IMR-90 (cell line): ENCODE measurements at regions not wholly inside any gene's neighbourhood (a gene's known extent, or its start where the extent isn't known, plus 50 kb on each side); places are given as distances from the start of the nearest gene placed in this dataset.

Experiments used
- ATAC-seq: fragments of 200-7000 bp; cut with Tn5 transposase; 2 replicates; pipeline ENCODE4 v1.9.1; 2020; ENCODE audit warnings: low read depth, mild to moderate bottlenecking, moderate library complexity
- BruUV-seq: library from RNA; stranded (reverse); fragments of 400-500 nt; replicated peaks from 2 replicates; lab custom pipeline; 2021; lab: Mats Ljungman, UMichigan
- CTCF ChIA-PET: fragments of 300-600 bp; formaldehyde crosslinking; extraction: SDS; loops from one replicate; lab custom pipeline; 2021; ENCODE audit warnings: antibody characterized with exemption; lab: Yijun Ruan, JAX
- POLR2A ChIA-PET: fragments of 300-600 bp; sonication (Branson Sonifier 250); formaldehyde crosslinking; loops from one replicate; lab custom pipeline; 2022; ENCODE audit warnings: antibody characterized with exemption; ENCODE audit not compliant: unreplicated experiment; lab: Charles Lee
- DNase-seq: peaks from one replicate; pipeline ENCODE4 v3.0.0; 2013
- H2AFZ ChIP-seq: replicated peaks from 2 replicates; pipeline ENCODE3; 2013; ENCODE audit warnings: low read length, mild to moderate bottlenecking; ENCODE audit not compliant: poor library complexity
- H2AK5ac ChIP-seq: 2 replicates; pipeline ENCODE4 v1.6.1; 2013; ENCODE audit warnings: low read depth, low read length, inconsistent platforms
- H2AK9ac ChIP-seq: replicated peaks from 2 replicates; pipeline ENCODE3; 2013; ENCODE audit warnings: mild to moderate bottlenecking, low read depth, low read length, moderate library complexity; ENCODE audit not compliant: poor library complexity
- H2BK120ac ChIP-seq: 2 replicates; pipeline ENCODE4 v1.6.1; 2013; ENCODE audit warnings: low read depth, low read length, inconsistent platforms
- H2BK15ac ChIP-seq: 3 replicates; pipeline ENCODE4 v1.6.1; 2013; ENCODE audit warnings: low read depth, low read length, inconsistent platforms
- H2BK20ac ChIP-seq: 2 replicates; pipeline ENCODE4 v1.6.1; 2013; ENCODE audit warnings: low read depth, mild to moderate bottlenecking, inconsistent platforms, low read length, moderate library complexity
- H2BK5ac ChIP-seq: 2 replicates; pipeline ENCODE4 v1.6.1; 2013; ENCODE audit warnings: mild to moderate bottlenecking, low read depth, low read length, inconsistent platforms; ENCODE audit not compliant: poor library complexity, severe bottlenecking
- H3K14ac ChIP-seq: replicated peaks from 2 replicates; pipeline ENCODE4 v1.6.1; 2013; ENCODE audit warnings: low read depth, low read length, inconsistent platforms
- H3K18ac ChIP-seq: 2 replicates; pipeline ENCODE4 v1.6.1; 2013; ENCODE audit warnings: low read depth, low read length, control low read depth
- H3K23ac ChIP-seq: 2 replicates; pipeline ENCODE4 v1.6.1; 2013; ENCODE audit warnings: low read depth, low read length, inconsistent platforms
- H3K27ac ChIP-seq: 2 replicates; pipeline ENCODE4 v1.5.1; 2013; ENCODE audit warnings: mild to moderate bottlenecking, control low read depth, low read length; ENCODE audit not compliant: insufficient read depth
- H3K27me3 ChIP-seq: 2 replicates; pipeline ENCODE4 v1.6.1; 2013; ENCODE audit warnings: low read length; ENCODE audit not compliant: control insufficient read depth, insufficient read depth
- H3K36me3 ChIP-seq: 2 replicates; pipeline ENCODE4 v1.6.1; 2013; ENCODE audit warnings: low read length, mixed read lengths; ENCODE audit not compliant: control insufficient read depth, insufficient read depth
- H3K4ac ChIP-seq: 2 replicates; pipeline ENCODE4 v1.6.1; 2013; ENCODE audit warnings: low read depth, low read length, inconsistent platforms
- H3K4me1 ChIP-seq: 2 replicates; pipeline ENCODE4 v1.6.1; 2013; ENCODE audit warnings: low read length, mixed read lengths; ENCODE audit not compliant: control insufficient read depth, insufficient read depth
- H3K4me2 ChIP-seq: 2 replicates; pipeline ENCODE4 v1.6.1; 2013; ENCODE audit warnings: low read depth, mild to moderate bottlenecking, control low read depth, low read length, moderate library complexity
- H3K4me3 ChIP-seq: 2 replicates; pipeline ENCODE4 v1.5.1; 2013; ENCODE audit warnings: low read depth, mild to moderate bottlenecking, control low read depth, low read length, moderate library complexity; ENCODE audit not compliant: insufficient read depth
- H3K56ac ChIP-seq: 2 replicates; pipeline ENCODE4 v1.6.1; 2013; ENCODE audit warnings: low read length, inconsistent platforms; ENCODE audit not compliant: insufficient read depth; ENCODE audit errors: extremely low read depth
- H3K79me1 ChIP-seq, 2 experiments: 2 replicates each; pipeline ENCODE4 v1.6.1; 2013; ENCODE audit warnings: low read length in 2 of 2, inconsistent platforms in 1 of 2, low read depth in 1 of 2
- H3K9ac ChIP-seq: 2 replicates; pipeline ENCODE4 v1.6.1; 2013; ENCODE audit warnings: low read depth, low read length, control low read depth
- H3K9me1 ChIP-seq: 2 replicates; pipeline ENCODE4 v1.6.1; 2013; ENCODE audit warnings: low read length, inconsistent platforms; ENCODE audit not compliant: insufficient read depth
- H3K9me3 ChIP-seq: 2 replicates; pipeline ENCODE4 v1.6.1; 2013; ENCODE audit warnings: low read length; ENCODE audit not compliant: control insufficient read depth, insufficient read depth
- H4K20me1 ChIP-seq: 2 replicates; pipeline ENCODE4 v1.6.1; 2013; ENCODE audit warnings: low read length, inconsistent platforms; ENCODE audit not compliant: insufficient read depth
- H4K5ac ChIP-seq: 2 replicates; pipeline ENCODE4 v1.6.1; 2013; ENCODE audit warnings: mild to moderate bottlenecking, low read depth, low read length, control low read depth
- H4K8ac ChIP-seq, 2 experiments: 2 replicates each; pipeline ENCODE4 v1.6.1; 2013; ENCODE audit warnings: low read depth in 2 of 2, low read length in 2 of 2, control low read depth in 1 of 2, inconsistent platforms in 1 of 2
- H4K91ac ChIP-seq: 2 replicates; pipeline ENCODE4 v1.6.1; 2013; ENCODE audit warnings: low read depth, low read length, inconsistent platforms; ENCODE audit not compliant: insufficient read depth
- CEBPB ChIP-seq: IDR thresholded peaks from 2 replicates; pipeline ENCODE4 v1.6.1; 2012; ENCODE audit warnings: low read depth, low read length, improper control_type of control experiment
- MAFK ChIP-seq: IDR thresholded peaks from 2 replicates; pipeline ENCODE4 v1.6.1; 2012; ENCODE audit warnings: low read depth, low read length, improper control_type of control experiment
- POLR2A ChIP-seq: IDR thresholded peaks from 2 replicates; pipeline ENCODE4 v1.6.1; 2012; ENCODE audit warnings: mild to moderate bottlenecking, low read depth, low read length
- WGBS, 2 experiments: methylation state at CpG; one replicate each; pipeline versions ENCODE4 v1.1.5 to v1.1.7; 2013; ENCODE audit warnings: missing lambda C conversion rate in 2 of 2; ENCODE audit not compliant: insufficient read length in 1 of 2; ENCODE audit errors: extremely low coverage in 2 of 2; 5-methylcytosine and 5-hydroxymethylcytosine counted together
- dilution Hi-C: fragments of 300-500 bp; cut with HindIII; formaldehyde crosslinking; loops from one replicate; pipeline ENCODE4 v1.14.3; 2018; ENCODE audit warnings: low sequenced_read_pairs; ENCODE audit not compliant: unreplicated experiment
- in situ Hi-C: fragments of 300-500 bp; cut with MboI; formaldehyde crosslinking; loops from 3 replicates; pipeline ENCODE4 v1.14.3; 2019; ENCODE audit warnings: low sequenced_read_pairs, inconsistent platforms, mixed read lengths
- intact Hi-C: fragments of 100-400 bp; cut with micrococcal nuclease; formaldehyde crosslinking; loops from 2 replicates; pipeline ENCODE4 v1.10.0; 2022
- TF ChIP-seq, protein P1 (sequence below): fragments of 150-350 bp; IDR thresholded peaks from 2 replicates; pipeline ENCODE4 v1.6.1; 2016; ENCODE audit warnings: low read depth, mild to moderate bottlenecking, low read length, moderate library complexity, borderline replicate concordance

DNA sequence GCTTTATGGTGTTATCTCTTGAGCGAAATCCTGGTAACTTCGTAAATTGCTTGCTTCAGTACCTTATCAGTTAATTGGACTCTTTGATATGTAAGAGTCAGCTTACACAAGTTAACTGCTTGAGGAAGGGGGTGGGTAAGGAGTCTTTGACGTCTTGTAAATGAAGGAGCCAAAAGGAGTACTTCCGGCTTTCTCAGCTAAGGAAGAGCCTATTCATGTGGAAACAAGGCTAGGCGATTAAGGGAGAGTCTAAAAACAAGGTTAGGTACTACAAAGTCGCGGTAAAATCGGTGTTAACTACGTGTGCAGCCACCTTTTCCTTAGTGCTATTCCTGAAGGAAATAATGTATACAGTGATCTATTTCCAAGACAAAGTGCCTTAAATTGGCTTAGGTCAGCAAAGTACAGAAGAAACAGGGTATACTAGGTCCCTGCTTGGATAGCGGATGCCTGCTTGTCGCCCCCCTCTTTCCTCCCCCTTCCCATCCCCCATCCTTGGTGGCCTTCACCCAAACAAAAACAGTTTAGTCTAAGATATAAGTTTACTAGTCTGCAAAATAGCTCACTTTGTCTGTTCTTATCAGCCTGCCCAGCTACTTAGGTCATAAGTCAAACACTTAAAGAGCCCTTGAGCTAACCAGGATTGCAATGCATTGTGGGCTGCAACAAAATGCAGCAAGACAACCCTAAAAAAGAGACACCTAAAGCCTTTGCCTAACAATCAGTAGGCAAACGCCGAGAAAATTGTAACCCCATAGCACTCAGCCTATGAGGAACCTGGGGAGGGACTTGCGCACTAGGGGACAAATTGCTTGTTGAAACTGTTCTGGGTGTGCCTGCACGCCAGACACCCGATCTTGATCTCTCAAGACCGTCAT is 147.3 kb downstream of the TRIM27 start:
- ChIA-PET CTCF (no interaction called here), POLR2A (no interaction called here)
- Histone ChIP-seq H4K20me1 (no peaks in the 10 kb centered on the region), H3K23ac (no peak overlapping the region), H3K9ac (no peak overlapping the region), H3K18ac (no peak overlapping the region), H3K9me3 (no peaks in the 10 kb centered on the region), H3K36me3 (no peaks in the 10 kb centered on the region), H3K27me3 (peaks cover 60% of the 10 kb centered on the region), H3K56ac (no peak overlapping the region), H2BK120ac (no peak overlapping the region), H3K4me1 (no peaks in the 10 kb centered on the region), H2BK5ac (no peak overlapping the region), H2AK5ac (no peak overlapping the region), H3K14ac (no peak overlapping the region), H3K27ac (no peak overlapping the region), H4K8ac (no peak overlapping the region), H2BK20ac (no peak overlapping the region), H3K4me3 (no peak overlapping the region), H3K4me2 (no peak overlapping the region), H3K4ac (no peak overlapping the region), H2BK15ac (no peak overlapping the region), H3K9me1 (no peaks in the 10 kb centered on the region), H2AK9ac (no peak overlapping the region), H4K5ac (no peak overlapping the region), H3K79me1 (no peaks in the 10 kb centered on the region), H4K91ac (no peak overlapping the region), H2AFZ (no peak overlapping the region)
- ATAC-seq (no peak), DNase-seq (no peak)
- in situ Hi-C loops = no loop called here
- no TSS peak for BruUV-seq
- 0% methylated on average over 2 of the region's 17 CpGs; no CpG with 5 or more reads in 1 of the 2 experiments for WGBS, 2 experiments
- TF ChIP-seq MAFK (peak; percentile 50), POLR2A (no peak), CEBPB (no peak)
- TF ChIP-seq, protein P1, sequence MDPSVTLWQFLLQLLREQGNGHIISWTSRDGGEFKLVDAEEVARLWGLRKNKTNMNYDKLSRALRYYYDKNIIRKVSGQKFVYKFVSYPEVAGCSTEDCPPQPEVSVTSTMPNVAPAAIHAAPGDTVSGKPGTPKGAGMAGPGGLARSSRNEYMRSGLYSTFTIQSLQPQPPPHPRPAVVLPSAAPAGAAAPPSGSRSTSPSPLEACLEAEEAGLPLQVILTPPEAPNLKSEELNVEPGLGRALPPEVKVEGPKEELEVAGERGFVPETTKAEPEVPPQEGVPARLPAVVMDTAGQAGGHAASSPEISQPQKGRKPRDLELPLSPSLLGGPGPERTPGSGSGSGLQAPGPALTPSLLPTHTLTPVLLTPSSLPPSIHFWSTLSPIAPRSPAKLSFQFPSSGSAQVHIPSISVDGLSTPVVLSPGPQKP = no peak
- dilution Hi-C loops = no loop called here
- intact Hi-C loops = no loop called here
